GM12891 (cell line): ENCODE measurements at regions not wholly inside any gene's neighbourhood (a gene's known extent, or its start where the extent isn't known, plus 50 kb on each side); places are given as distances from the start of the nearest gene placed in this dataset.
"Not testable (repeated sequence)": the region's sequence is repeated elsewhere in the genome, so short reads cannot be mapped to it uniquely, and the experiment has no call there.

Source experiments
- DNase-seq: peaks from one replicate; pipeline ENCODE4 v3.0.0; 2011; ENCODE audit warnings: low spot score; ENCODE audit not compliant: insufficient read length
- FAIRE-seq: peaks from 2 replicates; lab custom pipeline; 2011; peaks lifted over from hg19 to GRCh38; lab: Jason Lieb, UNC
- PAX5 ChIP-seq: IDR thresholded peaks from 2 replicates; pipeline ENCODE4 v1.6.1; 2011; ENCODE audit warnings: low read length, moderate library complexity, mild to moderate bottlenecking; ENCODE audit not compliant: insufficient read depth, severe bottlenecking
- POLR2A ChIP-seq: IDR thresholded peaks from 2 replicates; pipeline ENCODE4 v1.6.1; 2011; ENCODE audit warnings: low read depth, low read length, control low read depth
- POLR2AphosphoS5 ChIP-seq: IDR thresholded peaks from 2 replicates; pipeline ENCODE4 v1.6.1; 2011; ENCODE audit warnings: low read depth, low read length, control low read depth
- POU2F2 ChIP-seq: IDR thresholded peaks from 2 replicates; pipeline ENCODE4 v1.6.1; 2011; ENCODE audit warnings: low read depth, mild to moderate bottlenecking, control low read depth, low read length, moderate library complexity
- SPI1 ChIP-seq: IDR thresholded peaks from 2 replicates; pipeline ENCODE4 v1.6.1; 2011; ENCODE audit warnings: low read depth, low read length, control low read depth
- TAF1 ChIP-seq: IDR thresholded peaks from 2 replicates; pipeline ENCODE4 v1.6.1; 2011; ENCODE audit warnings: low read depth, low read length, control low read depth

- FAIRE-seq: no peak
- no peak for DNase-seq
- TF ChIP-seq POU2F2 (no peak), POLR2AphosphoS5 (no peak), SPI1 (no peak)
Observed at GRCh38 chr2:121832412-121833357, 77.2 kb downstream of the TSN start.

- TF ChIP-seq TAF1: no peak
- TF ChIP-seq POLR2A: no peak
- TF ChIP-seq POU2F2: no peak
- no peak for TF ChIP-seq POLR2AphosphoS5
- TF ChIP-seq SPI1: no peak
- no peak for TF ChIP-seq PAX5
- FAIRE-seq (no peak), DNase-seq (no peak)
Observed at GRCh38 chr2:121833358-121833723, 77.9 kb downstream of the TSN start.

- DNase-seq (no peak), FAIRE-seq (no peak)
- TF ChIP-seq TAF1 (no peak), PAX5 (no peak), POLR2AphosphoS5 (no peak), SPI1 (no peak), POLR2A (no peak), POU2F2 (no peak)
Observed at GRCh38 chr2:121836611-121837010, 81.2 kb downstream of the TSN start.

GRCh38 chr2:121837591-121837990, 82.1 kb downstream of the TSN start:
- FAIRE-seq (no peak), DNase-seq (no peak)

GRCh38 chr2:121838551-121838950, 83.1 kb downstream of the TSN start:
- no peak for DNase-seq
- TF ChIP-seq TAF1 (no peak), POLR2A (no peak), POU2F2 (no peak), PAX5 (no peak), SPI1 (no peak), POLR2AphosphoS5 (no peak)
- FAIRE-seq: no peak

More at GRCh38 chr2:121837591-121837990, 82.1 kb downstream of the TSN start:
- TF ChIP-seq PAX5 (no peak), POLR2AphosphoS5 (no peak), TAF1 (no peak), SPI1 (no peak), POU2F2 (no peak), POLR2A (no peak)

- TF ChIP-seq TAF1 (no peak), POLR2A (no peak), SPI1 (no peak), PAX5 (no peak), POLR2AphosphoS5 (no peak), POU2F2 (no peak)
- DNase-seq: no peak
- no peak for FAIRE-seq
Observed at GRCh38 chr2:121839584-121839983, 84.1 kb downstream of the TSN start.

GRCh38 chr2:121849236-121849635, 93.8 kb downstream of the TSN start:
- TF ChIP-seq POU2F2 (no peak), POLR2AphosphoS5 (no peak), POLR2A (no peak), SPI1 (no peak), TAF1 (no peak), PAX5 (no peak)
- no peak for DNase-seq
- no peak for FAIRE-seq

GRCh38 chr2:121853149-121853548, 97.7 kb downstream of the TSN start:
- FAIRE-seq, DNase-seq: not testable (repeated sequence)

- TF ChIP-seq SPI1 (no peak), PAX5 (no peak), TAF1 (no peak), POLR2AphosphoS5 (no peak), POLR2A (no peak), POU2F2 (no peak)
- FAIRE-seq: no peak
Observed at GRCh38 chr2:121855510-121855909, 100.1 kb downstream of the TSN start.

GRCh38 chr2:121856360-121856759, 100.9 kb downstream of the TSN start:
- TF ChIP-seq POLR2A (no peak), TAF1 (no peak), SPI1 (no peak), POLR2AphosphoS5 (no peak), POU2F2 (no peak), PAX5 (no peak)
- FAIRE-seq (no peak), DNase-seq (no peak)

More at GRCh38 chr2:121855510-121855909, 100.1 kb downstream of the TSN start:
- no peak for DNase-seq
